CD4-positive, alpha-beta T cell treated with Interferon gamma for 1 hour (primary cell): ENCODE measurements at regions not wholly inside any gene's neighbourhood (a gene's known extent, or its start where the extent isn't known, plus 50 kb on each side); places are given as distances from the start of the nearest gene placed in this dataset.

Experiments used
- DNase-seq: peaks from one replicate; pipeline ENCODE4 v3.0.0-alpha.2; 2020

- no peak for DNase-seq
Observed at GRCh38 chr22:47690166-47690565, 927.7 kb downstream of the TBC1D22A start.

- no peak for DNase-seq
Observed at GRCh38 chr22:47687776-47688175, 925.3 kb downstream of the TBC1D22A start.

GRCh38 chr22:47687346-47687655 lies 924.9 kb downstream of the TBC1D22A start:
- no peak for DNase-seq

- DNase-seq = no peak
Observed at GRCh38 chr22:47686594-47687345, 924.3 kb downstream of the TBC1D22A start.

GRCh38 chr22:47681411-47682165 lies 919.1 kb downstream of the TBC1D22A start:
- DNase-seq = no peak

- no peak for DNase-seq
Observed at GRCh38 chr22:47678636-47679287, 916.3 kb downstream of the TBC1D22A start.

- no peak for DNase-seq
Observed at GRCh38 chr22:47678048-47678447, 915.6 kb downstream of the TBC1D22A start.

- DNase-seq = no peak
Observed at GRCh38 chr22:47676685-47677084, 914.2 kb downstream of the TBC1D22A start.

GRCh38 chr22:47674600-47674999 lies 912.1 kb downstream of the TBC1D22A start:
- no peak for DNase-seq

GRCh38 chr22:47673557-47673956 lies 911.1 kb downstream of the TBC1D22A start:
- no peak for DNase-seq

GRCh38 chr22:47672526-47672925 lies 910.1 kb downstream of the TBC1D22A start:
- DNase-seq = no peak

- DNase-seq = no peak
Observed at GRCh38 chr22:47665151-47665550, 902.7 kb downstream of the TBC1D22A start.

GRCh38 chr22:47663615-47664605 lies 901.5 kb downstream of the TBC1D22A start:
- DNase-seq = no peak

- no peak for DNase-seq
Observed at GRCh38 chr22:47659467-47660223, 897.2 kb downstream of the TBC1D22A start.

GRCh38 chr22:47658182-47658581 lies 895.7 kb downstream of the TBC1D22A start:
- no peak for DNase-seq

- no peak for DNase-seq
Observed at GRCh38 chr22:47657224-47657623, 894.8 kb downstream of the TBC1D22A start.

GRCh38 chr22:47656806-47657205 lies 894.4 kb downstream of the TBC1D22A start:
- no peak for DNase-seq

- DNase-seq = no peak
Observed at GRCh38 chr22:47655930-47656329, 893.5 kb downstream of the TBC1D22A start.

GRCh38 chr22:47654922-47655491 lies 892.6 kb downstream of the TBC1D22A start:
- no peak for DNase-seq

- DNase-seq = no peak
Observed at GRCh38 chr22:47653921-47654320, 891.5 kb downstream of the TBC1D22A start.

- DNase-seq = no peak
Observed at GRCh38 chr22:47651216-47651987, 889.0 kb downstream of the TBC1D22A start.
